Breast epithelium (tissue), 3 donors: ENCODE measurements at regions not wholly inside any gene's neighbourhood (a gene's known extent, or its start where the extent isn't known, plus 50 kb on each side); places are given as distances from the start of the nearest gene placed in this dataset.
"Not testable (repeated sequence)": the region's sequence is repeated elsewhere in the genome, so short reads cannot be mapped to it uniquely, and the experiment has no call there.

ENCODE experiments used
- CTCF ChIP-seq, 3 donors: fragments of 450-650 bp; IDR thresholded peaks; one replicate each; pipeline ENCODE4 v1.5.1; 2016 to 2017; ENCODE audit warnings: antibody characterized with exemption in 3 of 3, mild to moderate bottlenecking in 3 of 3, moderate library complexity in 3 of 3
- POLR2A ChIP-seq: fragments of 450-650 bp; IDR thresholded peaks from one replicate; pipeline ENCODE4 v1.6.1; 2016; ENCODE audit warnings: antibody characterized with exemption, mild to moderate bottlenecking, moderate library complexity
- POLR2AphosphoS5 ChIP-seq, 3 donors: sonication (generic); formaldehyde crosslinking; IDR thresholded peaks; one replicate each; pipeline ENCODE4 v1.6.1; 2017; ENCODE audit warnings: antibody characterized with exemption in 3 of 3

GRCh38 chr2:231651561-231651960 is 56.8 kb upstream of the PTMA start:
- not testable (repeated sequence) for TF ChIP-seq POLR2A; CTCF (IDR thresholded peaks at IDR 0.05); POLR2AphosphoS5 (IDR thresholded peaks at IDR 0.05)
